ENCODE measurements at regions not wholly inside any gene's neighbourhood (a gene's known extent, or its start where the extent isn't known, plus 50 kb on each side); places are given as distances from the start of the nearest gene placed in this dataset.

GRCh38 chr9:110121170-110121569 is 86.8 kb downstream of the C9orf152 start:
- Histone ChIP-seq H3K27ac (ENCODE audit: low read depth, low read length, severe bottlenecking) (no peak overlapping the region), H3K9me3 (ENCODE audit: control insufficient read depth, low read length) (no peaks in the 10 kb centered on the region), H3K4me3 (ENCODE audit: extremely low read depth, insufficient read depth, low read length, poor library complexity, severe bottlenecking) (no peak overlapping the region), H3K36me3 (ENCODE audit: control insufficient read depth, insufficient read depth, low read length) (no peaks in the 10 kb centered on the region), H3K4me1 (ENCODE audit: control insufficient read depth, insufficient read depth, low read length, poor library complexity, severe bottlenecking) (peaks cover 41% of the 10 kb centered on the region)
- WGBS, 2 experiments (ENCODE audit: insufficient coverage in 2 of 2): 81 to 100% methylated on average over 2 to 3 of the region's 3 CpGs

GRCh38 chr9:110123341-110124095 is 84.4 kb downstream of the C9orf152 start:
- Histone ChIP-seq H3K27ac (ENCODE audit: low read depth, low read length, severe bottlenecking) (peak overlapping the region; percentile 98), H3K36me3 (ENCODE audit: control insufficient read depth, insufficient read depth, low read length) (peaks cover 6% of the 10 kb centered on the region), H3K4me3 (ENCODE audit: extremely low read depth, insufficient read depth, low read length, poor library complexity, severe bottlenecking) (no peak overlapping the region), H3K9me3 (ENCODE audit: control insufficient read depth, low read length) (no peaks in the 10 kb centered on the region), H3K4me1 (ENCODE audit: control insufficient read depth, insufficient read depth, low read length, poor library complexity, severe bottlenecking) (peaks cover 55% of the 10 kb centered on the region)
- WGBS, 2 experiments (ENCODE audit: insufficient coverage in 2 of 2): 92 to 100% methylated on average over 1 to 2 of the region's 5 CpGs

- Histone ChIP-seq H3K4me1 (ENCODE audit: control insufficient read depth, insufficient read depth, low read length, poor library complexity, severe bottlenecking) (peaks cover 63% of the 10 kb centered on the region), H3K27ac (ENCODE audit: low read depth, low read length, severe bottlenecking) (peak overlapping the region; percentile 98), H3K9me3 (ENCODE audit: control insufficient read depth, low read length) (no peaks in the 10 kb centered on the region), H3K36me3 (ENCODE audit: control insufficient read depth, insufficient read depth, low read length) (peaks cover 13% of the 10 kb centered on the region), H3K4me3 (ENCODE audit: extremely low read depth, insufficient read depth, low read length, poor library complexity, severe bottlenecking) (no peak overlapping the region)
- 89 to 97% methylated on average over 4 of the region's 4 CpGs for WGBS, 2 experiments (ENCODE audit: insufficient coverage in 2 of 2)
These were observed 83.5 kb downstream of the C9orf152 start for GRCh38 chr9:110124439-110124838.

- Histone ChIP-seq H3K27ac (ENCODE audit: low read depth, low read length, severe bottlenecking) (peak overlapping the region; percentile 98), H3K36me3 (ENCODE audit: control insufficient read depth, insufficient read depth, low read length) (peaks cover 13% of the 10 kb centered on the region), H3K4me3 (ENCODE audit: extremely low read depth, insufficient read depth, low read length, poor library complexity, severe bottlenecking) (peak overlapping the region; percentile 41), H3K4me1 (ENCODE audit: control insufficient read depth, insufficient read depth, low read length, poor library complexity, severe bottlenecking) (peaks cover 68% of the 10 kb centered on the region), H3K9me3 (ENCODE audit: control insufficient read depth, low read length) (no peaks in the 10 kb centered on the region)
- WGBS, 2 experiments (ENCODE audit: insufficient coverage in 2 of 2): 20 to 27% methylated on average over 12 to 14 of the region's 16 CpGs
These were observed 82.7 kb downstream of the C9orf152 start for GRCh38 chr9:110125207-110125751.

- Histone ChIP-seq H3K36me3 (ENCODE audit: control insufficient read depth, insufficient read depth, low read length) (peaks cover 16% of the 10 kb centered on the region), H3K27ac (ENCODE audit: low read depth, low read length, severe bottlenecking) (peak overlapping the region; percentile 98), H3K4me1 (ENCODE audit: control insufficient read depth, insufficient read depth, low read length, poor library complexity, severe bottlenecking) (peaks cover 68% of the 10 kb centered on the region), H3K4me3 (ENCODE audit: extremely low read depth, insufficient read depth, low read length, poor library complexity, severe bottlenecking) (peak overlapping the region; percentile 41), H3K9me3 (ENCODE audit: control insufficient read depth, low read length) (no peaks in the 10 kb centered on the region)
- 91 to 92% methylated on average over 6 of the region's 8 CpGs for WGBS, 2 experiments (ENCODE audit: insufficient coverage in 2 of 2)
These were observed 82.1 kb downstream of the C9orf152 start for GRCh38 chr9:110125763-110126351.

GRCh38 chr9:110126499-110126941 is 81.4 kb downstream of the C9orf152 start:
- Histone ChIP-seq H3K4me3 (ENCODE audit: extremely low read depth, insufficient read depth, low read length, poor library complexity, severe bottlenecking) (peak overlapping the region; percentile 41), H3K27ac (ENCODE audit: low read depth, low read length, severe bottlenecking) (peak overlapping the region; percentile 98), H3K4me1 (ENCODE audit: control insufficient read depth, insufficient read depth, low read length, poor library complexity, severe bottlenecking) (peaks cover 69% of the 10 kb centered on the region), H3K36me3 (ENCODE audit: control insufficient read depth, insufficient read depth, low read length) (peaks cover 16% of the 10 kb centered on the region), H3K9me3 (ENCODE audit: control insufficient read depth, low read length) (no peaks in the 10 kb centered on the region)
- 72 to 83% methylated on average over 2 to 7 of the region's 7 CpGs for WGBS, 2 experiments (ENCODE audit: insufficient coverage in 2 of 2)

GRCh38 chr9:110126986-110127864 is 80.7 kb downstream of the C9orf152 start:
- H3K4me1 ChIP-seq (ENCODE audit: control insufficient read depth, insufficient read depth, low read length, poor library complexity, severe bottlenecking): peaks cover 73% of the 10 kb centered on the region
- 54 to 58% methylated on average over 18 to 20 of the region's 23 CpGs for WGBS, 2 experiments (ENCODE audit: insufficient coverage in 2 of 2)
- peak overlapping the region; percentile 98 for H3K27ac ChIP-seq (ENCODE audit: low read depth, low read length, severe bottlenecking)
- H3K36me3 ChIP-seq (ENCODE audit: control insufficient read depth, insufficient read depth, low read length): peaks cover 16% of the 10 kb centered on the region
- H3K9me3 ChIP-seq (ENCODE audit: control insufficient read depth, low read length): no peaks in the 10 kb centered on the region
- H3K4me3 ChIP-seq (ENCODE audit: extremely low read depth, insufficient read depth, low read length, poor library complexity, severe bottlenecking): peak overlapping the region; percentile 41

GRCh38 chr9:110128664-110129329 is 79.2 kb downstream of the C9orf152 start:
- Histone ChIP-seq H3K4me3 (ENCODE audit: extremely low read depth, insufficient read depth, low read length, poor library complexity, severe bottlenecking) (no peak overlapping the region), H3K27ac (ENCODE audit: low read depth, low read length, severe bottlenecking) (no peak overlapping the region), H3K9me3 (ENCODE audit: control insufficient read depth, low read length) (no peaks in the 10 kb centered on the region), H3K36me3 (ENCODE audit: control insufficient read depth, insufficient read depth, low read length) (peaks cover 20% of the 10 kb centered on the region), H3K4me1 (ENCODE audit: control insufficient read depth, insufficient read depth, low read length, poor library complexity, severe bottlenecking) (peaks cover 69% of the 10 kb centered on the region)
- WGBS, 2 experiments (ENCODE audit: insufficient coverage in 2 of 2): 86 to 89% methylated on average over 5 of the region's 7 CpGs

GRCh38 chr9:110129425-110129824 is 78.5 kb downstream of the C9orf152 start:
- no peaks in the 10 kb centered on the region for H3K9me3 ChIP-seq (ENCODE audit: control insufficient read depth, low read length)
- peaks cover 21% of the 10 kb centered on the region for H3K36me3 ChIP-seq (ENCODE audit: control insufficient read depth, insufficient read depth, low read length)
- 86% methylated on average over 1 of the region's 1 CpG; no CpG with 5 or more reads in 1 of the 2 experiments for WGBS, 2 experiments (ENCODE audit: insufficient coverage in 2 of 2)
- no peak overlapping the region for H3K4me3 ChIP-seq (ENCODE audit: extremely low read depth, insufficient read depth, low read length, poor library complexity, severe bottlenecking)
- no peak overlapping the region for H3K27ac ChIP-seq (ENCODE audit: low read depth, low read length, severe bottlenecking)
- H3K4me1 ChIP-seq (ENCODE audit: control insufficient read depth, insufficient read depth, low read length, poor library complexity, severe bottlenecking): peaks cover 65% of the 10 kb centered on the region

- H3K36me3 ChIP-seq (ENCODE audit: control insufficient read depth, insufficient read depth, low read length): peaks cover 24% of the 10 kb centered on the region
- H3K9me3 ChIP-seq (ENCODE audit: control insufficient read depth, low read length): no peaks in the 10 kb centered on the region
- H3K4me1 ChIP-seq (ENCODE audit: control insufficient read depth, insufficient read depth, low read length, poor library complexity, severe bottlenecking): peaks cover 58% of the 10 kb centered on the region
- no peak overlapping the region for H3K4me3 ChIP-seq (ENCODE audit: extremely low read depth, insufficient read depth, low read length, poor library complexity, severe bottlenecking)
- H3K27ac ChIP-seq (ENCODE audit: low read depth, low read length, severe bottlenecking): no peak overlapping the region
- WGBS, 2 experiments (ENCODE audit: insufficient coverage in 2 of 2): 58 to 64% methylated on average over 2 of the region's 3 CpGs
These were observed 77.7 kb downstream of the C9orf152 start for GRCh38 chr9:110130211-110130610.
